Neural progenitor cell (in vitro differentiated cells): ENCODE measurements at regions not wholly inside any gene's neighbourhood (a gene's known extent, or its start where the extent isn't known, plus 50 kb on each side); places are given as distances from the start of the nearest gene placed in this dataset.
"Not testable (repeated sequence)": the region's sequence is repeated elsewhere in the genome, so short reads cannot be mapped to it uniquely, and the experiment has no call there.

ENCODE experiments used
- DNase-seq: peaks from one replicate; pipeline ENCODE4 v3.0.0-alpha.2; 2016; ENCODE audit warnings: low spot score
- H2AFZ ChIP-seq: fragments of 200-600 bp; sonication (generic); replicated peaks from 2 replicates; pipeline ENCODE4 v1.6.1; 2016; ENCODE audit warnings: antibody characterized with exemption
- H3F3A ChIP-seq: fragments of 200-600 bp; sonication (generic); 2 replicates; pipeline ENCODE4 v1.6.1; 2016; ENCODE audit warnings: antibody characterized with exemption, low read depth
- H3K27ac ChIP-seq: fragments of 200-600 bp; sonication (generic); 2 replicates; pipeline ENCODE4 v1.5.1; 2016; ENCODE audit warnings: mild to moderate bottlenecking
- H3K27me3 ChIP-seq: fragments of 200-600 bp; sonication (generic); 2 replicates; pipeline ENCODE4 v1.6.1; 2016; ENCODE audit warnings: mild to moderate bottlenecking, moderate library complexity
- H3K36me3 ChIP-seq: fragments of 200-600 bp; sonication (generic); 2 replicates; pipeline ENCODE4 v1.5.1; 2016
- H3K4me1 ChIP-seq: fragments of 200-600 bp; sonication (generic); 2 replicates; pipeline ENCODE4 v1.6.1; 2016; ENCODE audit warnings: mixed run types
- H3K4me2 ChIP-seq: fragments of 200-600 bp; sonication (generic); 2 replicates; pipeline ENCODE4 v1.6.1; 2016
- H3K4me3 ChIP-seq: fragments of 200-600 bp; sonication (generic); 2 replicates; pipeline ENCODE4 v1.5.1; 2016
- H3K79me2 ChIP-seq: fragments of 200-600 bp; sonication (generic); 2 replicates; pipeline ENCODE4 v1.6.1; 2016; ENCODE audit warnings: low read depth
- H3K9ac ChIP-seq: fragments of 200-600 bp; sonication (generic); 2 replicates; pipeline ENCODE4 v1.6.1; 2016
- H3K9me3 ChIP-seq: fragments of 200-600 bp; sonication (generic); 2 replicates; pipeline ENCODE4 v1.5.1; 2016; ENCODE audit warnings: low read depth
- H4K20me1 ChIP-seq: fragments of 200-600 bp; sonication (generic); 2 replicates; pipeline ENCODE4 v1.6.1; 2016; ENCODE audit warnings: low read depth
- H3K27ac Mint-ChIP-seq: 3 replicates; pipeline ENCODE4 v1.8.0; 2021; ENCODE audit warnings: mixed read lengths
- H3K27me3 Mint-ChIP-seq: 2 replicates; pipeline ENCODE4 v1.8.0; 2022; ENCODE audit warnings: low read depth, mild to moderate bottlenecking, inconsistent platforms, moderate library complexity, mixed read lengths; ENCODE audit not compliant: insufficient read depth
- H3K36me3 Mint-ChIP-seq: 3 replicates; pipeline ENCODE4 v1.8.0; 2021; ENCODE audit warnings: mixed read lengths
- H3K4me1 Mint-ChIP-seq: 3 replicates; pipeline ENCODE4 v1.8.0; 2021; ENCODE audit warnings: mixed read lengths
- H3K4me3 Mint-ChIP-seq: 3 replicates; pipeline ENCODE4 v1.8.0; 2021; ENCODE audit warnings: mild to moderate bottlenecking, moderate library complexity, mixed read lengths
- H3K9me3 Mint-ChIP-seq: 3 replicates; pipeline ENCODE4 v1.8.0; 2020; ENCODE audit warnings: mixed read lengths
- CTCF ChIP-seq: fragments of 200-600 bp; sonication (generic); IDR thresholded peaks from 2 replicates; pipeline ENCODE4 v1.5.1; 2017; ENCODE audit warnings: antibody characterized with exemption, mild to moderate bottlenecking
- EZH2 ChIP-seq: fragments of 200-600 bp; sonication (generic); IDR thresholded peaks from 2 replicates; pipeline ENCODE4 v1.6.1; 2017; ENCODE audit warnings: antibody characterized with exemption, mild to moderate bottlenecking, moderate library complexity
- EZH2phosphoT487 ChIP-seq: fragments of 200-600 bp; sonication (generic); IDR thresholded peaks from 2 replicates; pipeline ENCODE4 v1.6.1; 2017; ENCODE audit warnings: antibody characterized with exemption

- H3K4me1 ChIP-seq = no peaks in the 10 kb centered on the region
- H3K36me3 ChIP-seq = no peaks in the 10 kb centered on the region
- Mint-ChIP-seq H3K27ac (no peak overlapping the region), H3K9me3 (peaks cover 2% of the 10 kb centered on the region), H3K36me3 (no peaks in the 10 kb centered on the region), H3K4me3 (no peak overlapping the region), H3K27me3 (peaks cover 5% of the 10 kb centered on the region), H3K4me1 (peaks cover 19% of the 10 kb centered on the region)
- H3K4me2 ChIP-seq = no peak overlapping the region
- no peak overlapping the region for H3K9ac ChIP-seq
- no peaks in the 10 kb centered on the region for H3K79me2 ChIP-seq
- no peak for TF ChIP-seq EZH2phosphoT487
- no peak for TF ChIP-seq EZH2
- TF ChIP-seq CTCF = no peak
- H4K20me1 ChIP-seq = no peaks in the 10 kb centered on the region
- H3K9me3 ChIP-seq = no peaks in the 10 kb centered on the region
- DNase-seq = no peak
- H2AFZ ChIP-seq = peak overlapping the region; percentile 77
- no peaks in the 10 kb centered on the region for H3F3A ChIP-seq
- no peak overlapping the region for H3K27ac ChIP-seq
- H3K27me3 ChIP-seq = no peaks in the 10 kb centered on the region
- no peak overlapping the region for H3K4me3 ChIP-seq
Observed at GRCh38 chr3:150232992-150233451, 175.1 kb upstream of the TSC22D2 start.

- Mint-ChIP-seq H3K9me3 (peaks cover 2% of the 10 kb centered on the region), H3K36me3 (no peaks in the 10 kb centered on the region), H3K4me1 (peaks cover 13% of the 10 kb centered on the region), H3K4me3 (no peak overlapping the region), H3K27me3 (peaks cover 5% of the 10 kb centered on the region), H3K27ac (no peak overlapping the region)
- no peaks in the 10 kb centered on the region for H3K79me2 ChIP-seq
- H4K20me1 ChIP-seq = no peaks in the 10 kb centered on the region
- no peak overlapping the region for H3K9ac ChIP-seq
- no peak overlapping the region for H3K4me2 ChIP-seq
- H3K4me1 ChIP-seq = no peaks in the 10 kb centered on the region
- no peaks in the 10 kb centered on the region for H3K27me3 ChIP-seq
- H3K36me3 ChIP-seq = no peaks in the 10 kb centered on the region
- no peak overlapping the region for H3K4me3 ChIP-seq
- H3K9me3 ChIP-seq = no peaks in the 10 kb centered on the region
- H3F3A ChIP-seq = no peaks in the 10 kb centered on the region
- no peak overlapping the region for H3K27ac ChIP-seq
- no peak overlapping the region for H2AFZ ChIP-seq
- DNase-seq = no peak
- TF ChIP-seq EZH2 (no peak), EZH2phosphoT487 (no peak), CTCF (no peak)
Observed at GRCh38 chr3:150230037-150230436, 178.1 kb upstream of the TSC22D2 start.

- H3K27me3 Mint-ChIP-seq, H3K4me1 ChIP-seq, H3K27ac ChIP-seq, H3K9me3 ChIP-seq, H3K4me2 ChIP-seq, H4K20me1 ChIP-seq, H3K4me3 Mint-ChIP-seq, H3K36me3 ChIP-seq, H3K9me3 Mint-ChIP-seq, H3K4me3 ChIP-seq, H3K27me3 ChIP-seq, H3K27ac Mint-ChIP-seq, H3K79me2 ChIP-seq, H3F3A ChIP-seq, DNase-seq, H3K9ac ChIP-seq, H3K36me3 Mint-ChIP-seq: not testable (repeated sequence)
- H3K4me1 Mint-ChIP-seq = peaks cover 13% of the 10 kb centered on the region
- H2AFZ ChIP-seq = peak overlapping the region; percentile 40
Observed at GRCh38 chr3:150228626-150229025, 179.5 kb upstream of the TSC22D2 start.

- Histone ChIP-seq H3F3A (no peaks in the 10 kb centered on the region), H2AFZ (peak overlapping the region; percentile 40), H3K9me3 (no peaks in the 10 kb centered on the region), H3K36me3 (no peaks in the 10 kb centered on the region), H3K4me2 (no peak overlapping the region), H3K9ac (no peak overlapping the region), H3K4me3 (no peak overlapping the region), H3K79me2 (no peaks in the 10 kb centered on the region), H3K4me1 (peaks cover under 1% of the 10 kb centered on the region), H3K27me3 (no peaks in the 10 kb centered on the region), H4K20me1 (no peaks in the 10 kb centered on the region), H3K27ac (no peak overlapping the region)
- peaks cover 8% of the 10 kb centered on the region for H3K4me1 Mint-ChIP-seq
- DNase-seq = peak; percentile 94
- no peaks in the 10 kb centered on the region for H3K36me3 Mint-ChIP-seq
- peaks cover 2% of the 10 kb centered on the region for H3K9me3 Mint-ChIP-seq
- H3K27me3 Mint-ChIP-seq = peaks cover 2% of the 10 kb centered on the region
- no peak overlapping the region for H3K4me3 Mint-ChIP-seq
- no peak overlapping the region for H3K27ac Mint-ChIP-seq
- TF ChIP-seq CTCF = peak; percentile 88
- no peak for TF ChIP-seq EZH2
- no peak for TF ChIP-seq EZH2phosphoT487
Observed at GRCh38 chr3:150227839-150228238, 180.3 kb upstream of the TSC22D2 start.
